MM.1S (cell line): ENCODE measurements at regions not wholly inside any gene's neighbourhood (a gene's known extent, or its start where the extent isn't known, plus 50 kb on each side); places are given as distances from the start of the nearest gene placed in this dataset.

Experiments
- EZH2 ChIP-seq: fragments of 300-600 bp; sonication (generic); optimal IDR thresholded peaks from 2 replicates; pipeline ENCODE3; 2017; ENCODE audit warnings: low read depth, mild to moderate bottlenecking, antibody characterized with exemption, low read length, mixed read lengths
- TF ChIP-seq, protein P1 (sequence below): fragments of 300-600 bp; sonication (generic); IDR thresholded peaks from 2 replicates; pipeline ENCODE4 v1.5.1; 2016; ENCODE audit warnings: antibody characterized with exemption, low read length, mixed read lengths

DNA sequence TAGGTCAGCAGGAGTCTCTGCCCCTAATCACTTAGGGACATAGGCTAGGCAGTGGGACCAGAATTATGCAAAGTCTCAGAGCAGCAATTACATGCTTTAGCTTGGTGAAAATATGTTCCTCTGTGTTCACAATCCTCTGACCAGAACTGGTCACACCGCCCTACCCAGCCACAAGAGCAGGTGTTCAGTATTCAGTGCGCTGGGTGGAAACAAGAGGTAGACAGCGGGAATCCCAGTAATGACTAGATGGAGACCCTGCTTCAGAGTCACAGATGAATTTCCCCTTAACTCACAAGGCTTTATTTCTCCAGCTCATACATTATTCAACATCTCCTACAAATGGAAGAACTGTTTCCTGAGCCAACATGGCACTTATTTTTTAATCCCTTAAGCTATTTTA, 763.7 kb upstream of the POM121L12 start:
- TF ChIP-seq, protein P1, sequence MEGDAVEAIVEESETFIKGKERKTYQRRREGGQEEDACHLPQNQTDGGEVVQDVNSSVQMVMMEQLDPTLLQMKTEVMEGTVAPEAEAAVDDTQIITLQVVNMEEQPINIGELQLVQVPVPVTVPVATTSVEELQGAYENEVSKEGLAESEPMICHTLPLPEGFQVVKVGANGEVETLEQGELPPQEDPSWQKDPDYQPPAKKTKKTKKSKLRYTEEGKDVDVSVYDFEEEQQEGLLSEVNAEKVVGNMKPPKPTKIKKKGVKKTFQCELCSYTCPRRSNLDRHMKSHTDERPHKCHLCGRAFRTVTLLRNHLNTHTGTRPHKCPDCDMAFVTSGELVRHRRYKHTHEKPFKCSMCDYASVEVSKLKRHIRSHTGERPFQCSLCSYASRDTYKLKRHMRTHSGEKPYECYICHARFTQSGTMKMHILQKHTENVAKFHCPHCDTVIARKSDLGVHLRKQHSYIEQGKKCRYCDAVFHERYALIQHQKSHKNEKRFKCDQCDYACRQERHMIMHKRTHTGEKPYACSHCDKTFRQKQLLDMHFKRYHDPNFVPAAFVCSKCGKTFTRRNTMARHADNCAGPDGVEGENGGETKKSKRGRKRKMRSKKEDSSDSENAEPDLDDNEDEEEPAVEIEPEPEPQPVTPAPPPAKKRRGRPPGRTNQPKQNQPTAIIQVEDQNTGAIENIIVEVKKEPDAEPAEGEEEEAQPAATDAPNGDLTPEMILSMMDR, result no peak
- no peak for TF ChIP-seq EZH2
